Heart left ventricle (tissue), 13 donors: ENCODE measurements at regions not wholly inside any gene's neighbourhood (a gene's known extent, or its start where the extent isn't known, plus 50 kb on each side); places are given as distances from the start of the nearest gene placed in this dataset.

Experiments used
- CTCF ChIP-seq, 12 donors: fragments of 200-600 bp; sonication (generic) in 4 of 12; IDR thresholded peaks; one replicate each; pipeline versions ENCODE4 v1.5.0 to v1.8.0; 2018 to 2022; ENCODE audit warnings: antibody characterized with exemption in 12 of 12, mild to moderate bottlenecking in 5 of 12
- POLR2A ChIP-seq, 2 donors: fragments of 450-650 bp; IDR thresholded peaks; one replicate each; pipeline ENCODE4 v1.6.1; 2017; ENCODE audit warnings: antibody characterized with exemption in 2 of 2, mild to moderate bottlenecking in 2 of 2, moderate library complexity in 2 of 2
- donor health status: ischemic (EF 13 %, LVEDD 7.1; RV severe dilation, severe dysfunction).
- donor health status: DM: no; HTN: yes; CAD: no.
- donor health status: DM: no; HTN: no; CAD: no.
- donor health status: ischemic (EF 25% LVEDD 6.9; RV normal size, moderate dysfunction).
- donor health status: ischemic (EF 25% LVEDD 5.7; RV mildly dilated, moderate dysfunction).
- donor health status: ischemic (EF 35%, LVEDD 5.7; RV mildly dilated, moderate dysfunction).
- donor health status: nonischemic (EF 11% LVEDD 7.7; RV severe dilation, severe dysfunction).
- donor health status: DM: yes; HTN: yes; CAD: no.
- donor health status: PGD.
- donor health status: ischemic (EF 29% LVEDD 5.4; RV normal size, mild dysfunction).
- donor health status: nonischemic (EF 23%, LVEDD 6.1; RV moderate dilation, normal function).

- TF ChIP-seq CTCF (IDR thresholded peaks at IDR 0.05) (no peak), POLR2A (IDR thresholded peaks at IDR 0.05) (no peak)
Measured at GRCh38 chr2:183656121-183656520, 531.9 kb downstream of the NUP35 start.
